ENCODE measurements at regions not wholly inside any gene's neighbourhood (a gene's known extent, or its start where the extent isn't known, plus 50 kb on each side); places are given as distances from the start of the nearest gene placed in this dataset.

- TF ChIP-seq CTCF (IDR thresholded peaks at IDR 0.05) (no peak), POLR2A (IDR thresholded peaks at IDR 0.05) (no peak)
- DNase-seq = no peak
- no peaks in the 10 kb centered on the region for H3K4me1 ChIP-seq
- H3K36me3 ChIP-seq (ENCODE audit: low read depth, missing control alignments) = no peaks in the 10 kb centered on the region
- no peak overlapping the region for H3K27ac ChIP-seq
- no peak overlapping the region for H3K4me3 ChIP-seq
- no peaks in the 10 kb centered on the region for H3K9me3 ChIP-seq
- WGBS, 2 donors = 79 to 87% methylated on average over 17 to 18 of the region's 18 CpGs
- intact Hi-C loops (cut with DNase I; ENCODE audit: low total_unique reads) = no loop called here
- no peaks in the 10 kb centered on the region for H3K27me3 ChIP-seq
These were observed 59.8 kb upstream of the KCNA1 start for GRCh38 chr12:4849795-4850345.

- Histone ChIP-seq H3K4me3 (no peak overlapping the region), H3K4me1 (no peaks in the 10 kb centered on the region), H3K27ac (no peak overlapping the region), H3K27me3 (no peaks in the 10 kb centered on the region), H3K36me3 (ENCODE audit: low read depth, missing control alignments) (no peaks in the 10 kb centered on the region), H3K9me3 (no peaks in the 10 kb centered on the region)
- TF ChIP-seq POLR2A (IDR thresholded peaks at IDR 0.05) = no peak
- TF ChIP-seq CTCF (IDR thresholded peaks at IDR 0.05) = no peak
- WGBS, 2 donors = 94 to 96% methylated on average over 9 of the region's 9 CpGs
- DNase-seq = no peak
- intact Hi-C loops (cut with DNase I; ENCODE audit: low total_unique reads) = no loop called here
These were observed 58.8 kb upstream of the KCNA1 start for GRCh38 chr12:4850857-4851380.

- intact Hi-C loops (cut with DNase I; ENCODE audit: low total_unique reads) = no loop called here
- TF ChIP-seq POLR2A (IDR thresholded peaks at IDR 0.05) = no peak
- no peak for TF ChIP-seq CTCF (IDR thresholded peaks at IDR 0.05)
- Histone ChIP-seq H3K4me1 (no peaks in the 10 kb centered on the region), H3K27me3 (no peaks in the 10 kb centered on the region), H3K27ac (no peak overlapping the region), H3K9me3 (no peaks in the 10 kb centered on the region), H3K4me3 (no peak overlapping the region), H3K36me3 (ENCODE audit: low read depth, missing control alignments) (no peaks in the 10 kb centered on the region)
- WGBS, 2 donors = 86 to 95% methylated on average over 8 of the region's 8 CpGs
- no peak for DNase-seq
These were observed 57.4 kb upstream of the KCNA1 start for GRCh38 chr12:4852308-4852707.

- Histone ChIP-seq H3K36me3 (ENCODE audit: low read depth, missing control alignments) (no peaks in the 10 kb centered on the region), H3K27me3 (no peaks in the 10 kb centered on the region), H3K4me1 (peaks cover 1% of the 10 kb centered on the region), H3K4me3 (no peak overlapping the region), H3K27ac (no peak overlapping the region), H3K9me3 (no peaks in the 10 kb centered on the region)
- intact Hi-C loops (cut with DNase I; ENCODE audit: low total_unique reads) = no loop called here
- no peak for TF ChIP-seq POLR2A (IDR thresholded peaks at IDR 0.05)
- no peak for TF ChIP-seq CTCF (IDR thresholded peaks at IDR 0.05)
- WGBS, 2 donors = 86 to 88% methylated on average over 12 of the region's 12 CpGs
- no peak for DNase-seq
These were observed 56.8 kb upstream of the KCNA1 start for GRCh38 chr12:4852911-4853310.
